ENCODE measurements at regions not wholly inside any gene's neighbourhood (a gene's known extent, or its start where the extent isn't known, plus 50 kb on each side); places are given as distances from the start of the nearest gene placed in this dataset.

GRCh38 chr7:95662987-95663386 is 66.7 kb upstream of the PDK4 start:
- no peak for DNase-seq

- DNase-seq, result no peak
Observed at GRCh38 chr7:95660023-95660434, 63.7 kb upstream of the PDK4 start.

GRCh38 chr7:95658676-95659075 is 62.4 kb upstream of the PDK4 start:
- DNase-seq, result no peak

- DNase-seq, result no peak
Observed at GRCh38 chr7:95649546-95649945, 53.2 kb upstream of the PDK4 start.

GRCh38 chr7:95646350-95646749 is 50.0 kb upstream of the PDK4 start:
- no peak for DNase-seq
